ENCODE measurements at regions not wholly inside any gene's neighbourhood (a gene's known extent, or its start where the extent isn't known, plus 50 kb on each side); places are given as distances from the start of the nearest gene placed in this dataset.

DNA sequence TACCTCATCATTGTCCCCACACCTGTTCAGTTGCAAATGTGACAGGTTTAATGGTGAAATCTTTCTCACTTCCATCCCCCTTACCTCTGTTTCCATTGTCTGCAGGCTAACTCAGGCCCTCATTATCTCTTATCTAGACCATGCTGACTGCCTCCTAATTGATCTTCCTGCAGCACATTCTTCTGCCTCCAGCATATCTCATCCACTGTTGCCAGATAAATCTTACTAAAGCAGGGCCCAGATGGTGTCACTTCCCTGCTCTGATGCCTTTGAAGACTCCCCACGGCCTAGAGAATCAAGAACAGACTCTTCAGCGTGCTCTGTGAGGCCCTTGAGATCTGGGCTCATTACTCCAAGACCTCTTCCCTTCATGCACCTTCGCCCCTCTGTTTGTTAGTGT, 230.1 kb downstream of the DUSP10 start:
- TF ChIP-seq, protein P1, sequence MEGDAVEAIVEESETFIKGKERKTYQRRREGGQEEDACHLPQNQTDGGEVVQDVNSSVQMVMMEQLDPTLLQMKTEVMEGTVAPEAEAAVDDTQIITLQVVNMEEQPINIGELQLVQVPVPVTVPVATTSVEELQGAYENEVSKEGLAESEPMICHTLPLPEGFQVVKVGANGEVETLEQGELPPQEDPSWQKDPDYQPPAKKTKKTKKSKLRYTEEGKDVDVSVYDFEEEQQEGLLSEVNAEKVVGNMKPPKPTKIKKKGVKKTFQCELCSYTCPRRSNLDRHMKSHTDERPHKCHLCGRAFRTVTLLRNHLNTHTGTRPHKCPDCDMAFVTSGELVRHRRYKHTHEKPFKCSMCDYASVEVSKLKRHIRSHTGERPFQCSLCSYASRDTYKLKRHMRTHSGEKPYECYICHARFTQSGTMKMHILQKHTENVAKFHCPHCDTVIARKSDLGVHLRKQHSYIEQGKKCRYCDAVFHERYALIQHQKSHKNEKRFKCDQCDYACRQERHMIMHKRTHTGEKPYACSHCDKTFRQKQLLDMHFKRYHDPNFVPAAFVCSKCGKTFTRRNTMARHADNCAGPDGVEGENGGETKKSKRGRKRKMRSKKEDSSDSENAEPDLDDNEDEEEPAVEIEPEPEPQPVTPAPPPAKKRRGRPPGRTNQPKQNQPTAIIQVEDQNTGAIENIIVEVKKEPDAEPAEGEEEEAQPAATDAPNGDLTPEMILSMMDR (IDR thresholded peaks at IDR 0.05), result no peak
- TF ChIP-seq EZH2 (IDR thresholded peaks at IDR 0.05; ENCODE audit: borderline replicate concordance, insufficient read depth, low read depth, low read length, poor library complexity, severe bottlenecking), result no peak

Data from B cell (primary cell).